COLO829 (cell line): ENCODE measurements at regions not wholly inside any gene's neighbourhood (a gene's known extent, or its start where the extent isn't known, plus 50 kb on each side); places are given as distances from the start of the nearest gene placed in this dataset.
A peak's percentile ranks its signal among the peaks of the same experiment; 100 is the strongest.
"Not testable (repeated sequence)": the region's sequence is repeated elsewhere in the genome, so short reads cannot be mapped to it uniquely, and the experiment has no call there.

Experiments used
- DNase-seq: peaks from one replicate; pipeline ENCODE4 v3.0.0; 2012; ENCODE audit warnings: low spot score

DNA sequence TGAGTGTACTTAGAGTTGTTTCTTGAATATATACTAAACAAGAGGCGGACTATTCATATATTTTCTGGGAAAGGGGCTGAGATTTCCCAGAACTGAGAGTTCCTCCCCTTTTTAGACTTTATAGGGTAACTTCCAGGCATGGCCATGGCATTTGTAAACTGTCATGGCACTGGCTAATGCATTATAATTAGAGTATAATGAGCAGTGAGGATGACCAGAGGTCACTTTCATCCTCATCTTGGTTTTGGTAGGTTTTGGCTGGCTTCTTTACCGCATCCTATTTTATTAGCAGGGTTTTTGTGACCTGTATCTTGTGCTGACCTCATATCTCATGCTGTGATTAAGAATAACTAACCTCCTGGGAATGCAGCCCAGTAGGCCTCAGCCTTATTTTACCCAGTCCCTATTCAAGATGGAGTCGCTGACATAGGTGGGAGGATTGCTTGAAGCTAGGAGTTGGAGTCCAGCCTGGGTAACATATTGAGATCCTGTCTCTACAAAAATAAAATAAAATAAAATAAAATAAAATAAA lies 91.4 kb downstream of the MOBP start:
- no peak for DNase-seq

GRCh38 chr3:39559543-39559942 lies 92.1 kb downstream of the MOBP start:
- no peak for DNase-seq

DNA sequence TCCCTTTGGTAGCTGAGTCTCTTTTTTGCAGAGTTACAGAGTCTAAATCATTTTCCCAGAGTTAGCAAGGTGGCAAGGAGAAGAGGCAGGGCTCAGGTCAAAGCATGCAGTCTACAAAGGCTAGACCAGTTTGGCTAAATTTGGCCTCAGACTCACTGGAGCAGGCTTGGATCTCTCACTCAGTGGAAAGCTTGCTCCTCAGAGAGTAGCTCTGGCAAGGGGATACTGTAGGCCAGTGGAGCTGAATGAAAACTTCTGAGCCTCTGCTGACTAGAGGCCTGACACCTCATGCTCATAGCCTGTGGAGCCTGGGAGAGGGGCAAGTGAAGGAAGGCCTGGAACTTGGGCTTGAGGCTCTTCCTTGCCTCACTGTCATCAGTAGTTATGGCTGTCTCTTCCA lies 101.0 kb downstream of the MOBP start:
- DNase-seq, result no peak

GRCh38 chr3:39569095-39569494 lies 101.6 kb downstream of the MOBP start:
- no peak for DNase-seq

GRCh38 chr3:39573392-39573791 lies 105.9 kb downstream of the MOBP start:
- DNase-seq, result no peak

DNA sequence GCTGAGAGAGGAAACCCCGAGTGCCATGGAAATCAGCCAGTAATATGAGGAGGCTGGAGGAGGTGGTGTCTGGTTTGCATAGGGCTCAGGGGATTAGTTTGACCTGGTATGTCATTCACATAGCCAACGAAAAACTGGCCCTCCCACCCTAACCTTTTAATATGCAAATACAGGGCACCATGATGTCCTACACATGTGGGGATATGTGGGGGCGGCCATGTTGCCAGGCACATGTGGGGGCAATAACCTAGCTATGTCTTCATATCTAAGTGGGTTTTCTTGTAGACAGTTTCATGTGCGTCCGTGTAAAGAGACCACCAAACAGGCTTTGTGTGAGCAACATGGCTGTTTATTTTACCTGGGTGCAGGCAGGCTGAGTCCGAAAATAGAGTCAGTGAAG lies 110.1 kb downstream of the MOBP start:
- no peak for DNase-seq

GRCh38 chr3:39586215-39586614 lies 118.7 kb downstream of the MOBP start:
- not testable (repeated sequence) for DNase-seq

GRCh38 chr3:39587113-39587512 lies 119.6 kb downstream of the MOBP start:
- DNase-seq, result no peak

DNA sequence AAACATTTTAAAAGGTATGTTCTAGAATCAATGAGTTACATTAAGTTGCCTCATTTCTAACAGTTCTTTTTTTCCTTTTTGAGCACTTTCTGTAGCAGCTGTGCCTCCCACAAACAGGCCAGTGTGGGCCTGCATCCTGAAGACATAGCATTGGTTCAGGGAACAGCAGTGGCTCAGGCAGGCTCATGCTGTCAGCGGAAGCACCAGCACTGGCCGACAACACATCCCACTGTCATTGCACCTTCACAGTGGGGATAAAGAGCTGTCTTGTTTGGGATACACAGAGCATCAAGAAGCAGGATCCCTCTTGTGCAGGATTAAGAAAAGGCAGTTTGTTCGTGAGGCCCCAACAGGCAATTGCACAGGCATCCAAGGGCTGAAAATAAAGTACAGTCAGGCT lies 123.3 kb downstream of the MOBP start:
- no peak for DNase-seq

GRCh38 chr3:39592311-39593050 lies 125.0 kb downstream of the MOBP start:
- DNase-seq, result peak; percentile 20

DNA sequence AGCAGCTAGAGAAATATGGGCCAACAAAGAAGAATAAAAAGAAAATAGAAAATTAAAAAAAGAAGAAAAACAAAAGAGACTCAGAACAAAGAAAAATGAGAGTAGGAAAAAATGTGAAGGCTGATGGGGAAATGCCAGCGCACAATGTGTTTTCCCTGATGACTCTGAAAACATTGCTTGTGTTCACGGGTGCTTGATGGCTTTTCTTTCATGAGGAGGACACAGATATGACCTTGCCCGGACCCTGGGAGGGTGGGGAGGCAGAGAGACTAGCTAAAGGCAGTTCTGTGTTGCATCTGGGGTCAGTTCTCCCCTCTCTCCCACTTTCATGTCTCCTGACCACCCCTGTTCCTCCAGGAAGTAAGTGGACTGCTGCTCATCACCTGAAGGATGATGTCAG lies 125.9 kb downstream of the MOBP start:
- DNase-seq, result no peak

DNA sequence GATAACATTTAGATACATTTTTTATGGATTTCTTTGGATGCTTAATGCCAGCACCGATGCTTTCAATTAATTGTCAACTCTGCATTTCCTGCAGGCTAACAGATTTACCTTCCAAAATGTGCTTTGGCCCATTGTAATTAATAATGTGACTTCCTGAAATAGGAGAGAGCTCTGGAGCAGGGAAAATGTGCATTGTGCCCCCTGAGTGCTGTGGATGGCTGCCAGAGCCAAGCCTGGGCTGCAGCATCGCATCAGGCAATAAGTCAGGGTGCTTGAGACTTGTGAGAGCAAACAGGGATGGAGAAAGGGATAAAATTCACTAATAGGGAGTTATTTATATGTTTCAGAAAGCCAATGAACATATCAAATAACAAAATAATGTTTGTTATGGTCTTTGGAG lies 133.8 kb downstream of the MOBP start:
- DNase-seq, result no peak

- no peak for DNase-seq
These were observed 138.4 kb downstream of the MOBP start for GRCh38 chr3:39605837-39606236.

- no peak for DNase-seq
These were observed 158.7 kb downstream of the MOBP start for GRCh38 chr3:39626198-39626597.

DNA sequence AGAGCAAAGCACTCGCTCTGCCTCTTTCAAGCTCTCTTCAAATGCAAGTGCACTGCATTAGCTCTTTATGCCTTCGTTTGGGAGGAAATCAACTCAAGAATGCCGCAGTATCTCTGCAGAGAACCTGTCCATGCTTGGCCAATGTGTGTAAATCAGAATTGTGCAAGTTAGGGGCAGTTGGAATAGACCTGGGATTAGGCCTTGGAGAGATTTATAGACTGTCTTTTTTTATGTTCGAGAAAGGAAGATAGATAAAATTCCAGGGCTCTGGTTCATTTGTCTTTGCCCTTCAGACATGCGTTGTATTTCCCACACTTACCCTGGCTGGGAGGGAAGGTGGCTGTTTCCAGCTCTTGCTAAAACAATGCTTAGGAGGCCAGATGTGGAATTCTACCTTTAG lies 163.7 kb downstream of the MOBP start:
- no peak for DNase-seq

DNA sequence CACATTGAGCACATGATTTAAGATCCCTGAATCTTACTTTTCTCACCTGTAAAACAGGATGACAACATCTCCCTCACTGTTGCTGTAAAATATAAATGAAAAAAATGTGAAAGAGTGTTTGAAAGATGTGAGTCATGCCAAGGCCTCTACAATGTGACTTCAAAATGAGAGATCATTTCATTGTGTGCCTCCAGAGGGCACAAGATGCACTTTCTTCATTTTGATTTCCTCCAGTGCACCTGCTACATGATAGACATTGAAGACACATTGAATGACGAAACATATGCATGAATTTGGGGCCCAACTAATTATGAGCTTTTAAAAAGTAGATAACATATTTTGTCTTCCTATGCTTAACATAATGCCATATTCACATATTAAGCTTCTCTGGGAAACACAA lies 170.3 kb downstream of the MOBP start:
- peak; percentile 78 for DNase-seq

DNA sequence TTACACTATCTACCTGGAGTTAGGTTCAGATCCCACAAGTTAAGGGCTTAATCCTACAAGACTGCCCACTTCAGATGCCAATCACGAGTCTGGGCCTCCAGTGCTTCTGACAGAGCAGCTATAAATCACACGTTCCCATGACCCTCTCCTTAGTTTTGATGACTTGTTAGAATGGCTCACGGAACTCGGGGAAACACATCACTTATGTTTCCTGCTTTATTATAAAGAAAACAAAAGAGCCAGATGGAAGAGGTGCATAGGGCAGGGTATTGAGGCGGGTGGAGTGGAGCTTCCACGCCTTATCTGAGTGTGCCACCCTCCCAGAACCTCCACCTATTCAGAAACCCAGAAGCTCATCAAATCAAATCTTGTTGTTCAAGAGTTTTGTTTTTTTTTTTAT lies 170.8 kb downstream of the MOBP start:
- no peak for DNase-seq

GRCh38 chr3:39639344-39640236 lies 169.8 kb upstream of the MYRIP start:
- DNase-seq, result peak; percentile 98

DNA sequence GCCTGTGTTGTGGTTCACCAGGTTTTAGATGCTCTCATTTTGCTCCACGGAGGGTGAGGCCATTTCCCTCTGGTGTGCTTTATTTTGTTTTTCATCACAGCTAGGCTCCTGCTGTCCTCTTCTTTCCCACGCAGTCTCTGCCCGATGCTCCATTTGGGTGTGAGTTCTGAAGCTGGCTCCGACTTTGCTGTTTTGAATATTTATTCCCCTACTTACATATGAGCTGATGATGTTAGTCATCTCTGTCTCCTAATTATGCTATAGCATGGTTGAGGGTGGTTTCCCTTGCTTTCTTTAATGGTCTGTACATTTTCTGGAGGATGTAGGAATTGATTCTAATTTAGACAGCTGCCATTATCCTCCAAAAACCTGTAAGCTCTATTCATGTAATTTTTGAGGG lies 168.1 kb upstream of the MYRIP start:
- DNase-seq, result no peak

GRCh38 chr3:39644176-39644575 lies 165.2 kb upstream of the MYRIP start:
- DNase-seq, result no peak

DNA sequence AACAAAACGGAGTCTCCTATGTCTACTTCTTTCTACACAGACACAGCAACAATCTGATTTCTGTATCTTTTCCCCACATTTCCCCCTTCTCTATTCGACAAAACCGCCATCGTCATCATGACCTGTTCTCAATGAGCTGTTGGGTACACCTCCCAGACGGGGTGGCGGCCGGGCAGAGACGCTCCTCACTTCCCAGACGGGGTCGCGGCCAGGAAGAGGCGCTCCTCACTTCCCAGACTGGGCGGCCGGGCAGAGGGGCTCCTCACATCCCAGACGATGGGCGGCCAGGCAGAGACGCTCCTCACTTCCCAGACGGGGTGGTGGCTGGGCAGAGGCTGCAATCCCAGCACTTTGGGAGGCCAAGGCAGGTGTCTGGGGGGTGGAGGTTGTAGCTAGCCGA lies 158.2 kb upstream of the MYRIP start:
- not testable (repeated sequence) for DNase-seq

GRCh38 chr3:39651993-39652739 lies 157.2 kb upstream of the MYRIP start:
- no peak for DNase-seq
